IMR-90 (cell line): ENCODE measurements at regions not wholly inside any gene's neighbourhood (a gene's known extent, or its start where the extent isn't known, plus 50 kb on each side); places are given as distances from the start of the nearest gene placed in this dataset.

Experiments
- ATAC-seq: fragments of 200-7000 bp; cut with Tn5 transposase; 2 replicates; pipeline ENCODE4 v1.9.1; 2020; ENCODE audit warnings: low read depth, mild to moderate bottlenecking, moderate library complexity
- BruUV-seq: library from RNA; stranded (reverse); fragments of 400-500 nt; replicated peaks from 2 replicates; lab custom pipeline; 2021; lab: Mats Ljungman, UMichigan
- CTCF ChIA-PET: fragments of 300-600 bp; formaldehyde crosslinking; extraction: SDS; loops from one replicate; lab custom pipeline; 2021; ENCODE audit warnings: antibody characterized with exemption; lab: Yijun Ruan, JAX
- POLR2A ChIA-PET: fragments of 300-600 bp; sonication (Branson Sonifier 250); formaldehyde crosslinking; loops from one replicate; lab custom pipeline; 2022; ENCODE audit warnings: antibody characterized with exemption; ENCODE audit not compliant: unreplicated experiment; lab: Charles Lee
- DNase-seq: peaks from one replicate; pipeline ENCODE4 v3.0.0; 2013
- H2AFZ ChIP-seq: replicated peaks from 2 replicates; pipeline ENCODE3; 2013; ENCODE audit warnings: low read length, mild to moderate bottlenecking; ENCODE audit not compliant: poor library complexity
- H2AK5ac ChIP-seq: 2 replicates; pipeline ENCODE4 v1.6.1; 2013; ENCODE audit warnings: low read depth, low read length, inconsistent platforms
- H2AK9ac ChIP-seq: replicated peaks from 2 replicates; pipeline ENCODE3; 2013; ENCODE audit warnings: mild to moderate bottlenecking, low read depth, low read length, moderate library complexity; ENCODE audit not compliant: poor library complexity
- H2BK120ac ChIP-seq: 2 replicates; pipeline ENCODE4 v1.6.1; 2013; ENCODE audit warnings: low read depth, low read length, inconsistent platforms
- H2BK15ac ChIP-seq: 3 replicates; pipeline ENCODE4 v1.6.1; 2013; ENCODE audit warnings: low read depth, low read length, inconsistent platforms
- H2BK20ac ChIP-seq: 2 replicates; pipeline ENCODE4 v1.6.1; 2013; ENCODE audit warnings: low read depth, mild to moderate bottlenecking, inconsistent platforms, low read length, moderate library complexity
- H2BK5ac ChIP-seq: 2 replicates; pipeline ENCODE4 v1.6.1; 2013; ENCODE audit warnings: mild to moderate bottlenecking, low read depth, low read length, inconsistent platforms; ENCODE audit not compliant: poor library complexity, severe bottlenecking
- H3K14ac ChIP-seq: replicated peaks from 2 replicates; pipeline ENCODE4 v1.6.1; 2013; ENCODE audit warnings: low read depth, low read length, inconsistent platforms
- H3K18ac ChIP-seq: 2 replicates; pipeline ENCODE4 v1.6.1; 2013; ENCODE audit warnings: low read depth, low read length, control low read depth
- H3K23ac ChIP-seq: 2 replicates; pipeline ENCODE4 v1.6.1; 2013; ENCODE audit warnings: low read depth, low read length, inconsistent platforms
- H3K27ac ChIP-seq: 2 replicates; pipeline ENCODE4 v1.5.1; 2013; ENCODE audit warnings: mild to moderate bottlenecking, control low read depth, low read length; ENCODE audit not compliant: insufficient read depth
- H3K27me3 ChIP-seq: 2 replicates; pipeline ENCODE4 v1.6.1; 2013; ENCODE audit warnings: low read length; ENCODE audit not compliant: control insufficient read depth, insufficient read depth
- H3K36me3 ChIP-seq: 2 replicates; pipeline ENCODE4 v1.6.1; 2013; ENCODE audit warnings: low read length, mixed read lengths; ENCODE audit not compliant: control insufficient read depth, insufficient read depth
- H3K4ac ChIP-seq: 2 replicates; pipeline ENCODE4 v1.6.1; 2013; ENCODE audit warnings: low read depth, low read length, inconsistent platforms
- H3K4me1 ChIP-seq: 2 replicates; pipeline ENCODE4 v1.6.1; 2013; ENCODE audit warnings: low read length, mixed read lengths; ENCODE audit not compliant: control insufficient read depth, insufficient read depth
- H3K4me2 ChIP-seq: 2 replicates; pipeline ENCODE4 v1.6.1; 2013; ENCODE audit warnings: low read depth, mild to moderate bottlenecking, control low read depth, low read length, moderate library complexity
- H3K4me3 ChIP-seq: 2 replicates; pipeline ENCODE4 v1.5.1; 2013; ENCODE audit warnings: low read depth, mild to moderate bottlenecking, control low read depth, low read length, moderate library complexity; ENCODE audit not compliant: insufficient read depth
- H3K56ac ChIP-seq: 2 replicates; pipeline ENCODE4 v1.6.1; 2013; ENCODE audit warnings: low read length, inconsistent platforms; ENCODE audit not compliant: insufficient read depth; ENCODE audit errors: extremely low read depth
- H3K79me1 ChIP-seq, 2 experiments: 2 replicates each; pipeline ENCODE4 v1.6.1; 2013; ENCODE audit warnings: low read length in 2 of 2, inconsistent platforms in 1 of 2, low read depth in 1 of 2
- H3K9ac ChIP-seq: 2 replicates; pipeline ENCODE4 v1.6.1; 2013; ENCODE audit warnings: low read depth, low read length, control low read depth
- H3K9me1 ChIP-seq: 2 replicates; pipeline ENCODE4 v1.6.1; 2013; ENCODE audit warnings: low read length, inconsistent platforms; ENCODE audit not compliant: insufficient read depth
- H3K9me3 ChIP-seq: 2 replicates; pipeline ENCODE4 v1.6.1; 2013; ENCODE audit warnings: low read length; ENCODE audit not compliant: control insufficient read depth, insufficient read depth
- H4K20me1 ChIP-seq: 2 replicates; pipeline ENCODE4 v1.6.1; 2013; ENCODE audit warnings: low read length, inconsistent platforms; ENCODE audit not compliant: insufficient read depth
- H4K5ac ChIP-seq: 2 replicates; pipeline ENCODE4 v1.6.1; 2013; ENCODE audit warnings: mild to moderate bottlenecking, low read depth, low read length, control low read depth
- H4K8ac ChIP-seq, 2 experiments: 2 replicates each; pipeline ENCODE4 v1.6.1; 2013; ENCODE audit warnings: low read depth in 2 of 2, low read length in 2 of 2, control low read depth in 1 of 2, inconsistent platforms in 1 of 2
- H4K91ac ChIP-seq: 2 replicates; pipeline ENCODE4 v1.6.1; 2013; ENCODE audit warnings: low read depth, low read length, inconsistent platforms; ENCODE audit not compliant: insufficient read depth
- BHLHE40 ChIP-seq: fragments of 150-350 bp; IDR thresholded peaks from 2 replicates; pipeline ENCODE4 v1.6.1; 2016; ENCODE audit warnings: mild to moderate bottlenecking, low read depth, low read length
- CHD1 ChIP-seq: IDR thresholded peaks from 2 replicates; pipeline ENCODE4 v1.6.1; 2012; ENCODE audit warnings: low read depth, low read length, improper control_type of control experiment
- FOS ChIP-seq: fragments of 150-350 bp; IDR thresholded peaks from 2 replicates; pipeline ENCODE4 v1.6.1; 2016; ENCODE audit warnings: low read depth, low read length
- RFX5 ChIP-seq: IDR thresholded peaks from 2 replicates; pipeline ENCODE4 v1.8.0; 2012; ENCODE audit warnings: low read depth, mild to moderate bottlenecking, low read length, moderate library complexity
- SMC3 ChIP-seq: fragments of 150-350 bp; IDR thresholded peaks from 2 replicates; pipeline ENCODE4 v1.6.1; 2016; ENCODE audit warnings: low read depth, mild to moderate bottlenecking, antibody characterized with exemption, low read length, moderate library complexity
- WGBS, 2 experiments: methylation state at CpG; one replicate each; pipeline versions ENCODE4 v1.1.5 to v1.1.7; 2013; ENCODE audit warnings: missing lambda C conversion rate in 2 of 2; ENCODE audit not compliant: insufficient read length in 1 of 2; ENCODE audit errors: extremely low coverage in 2 of 2; 5-methylcytosine and 5-hydroxymethylcytosine counted together
- dilution Hi-C: fragments of 300-500 bp; cut with HindIII; formaldehyde crosslinking; loops from one replicate; pipeline ENCODE4 v1.14.3; 2018; ENCODE audit warnings: low sequenced_read_pairs; ENCODE audit not compliant: unreplicated experiment
- in situ Hi-C: fragments of 300-500 bp; cut with MboI; formaldehyde crosslinking; loops from 3 replicates; pipeline ENCODE4 v1.14.3; 2019; ENCODE audit warnings: low sequenced_read_pairs, inconsistent platforms, mixed read lengths
- intact Hi-C: fragments of 100-400 bp; cut with micrococcal nuclease; formaldehyde crosslinking; loops from 2 replicates; pipeline ENCODE4 v1.10.0; 2022
- TF ChIP-seq, protein P1 (sequence below): fragments of 150-350 bp; IDR thresholded peaks from 2 replicates; pipeline ENCODE4 v1.6.1; 2016; ENCODE audit warnings: low read depth, mild to moderate bottlenecking, low read length, moderate library complexity, borderline replicate concordance
- TF ChIP-seq, protein P2 (sequence below): conservative IDR thresholded peaks from 2 replicates; pipeline ENCODE4 v1.5.1; 2012; ENCODE audit warnings: mild to moderate bottlenecking, low read depth, low read length, improper control_type of control experiment

DNA sequence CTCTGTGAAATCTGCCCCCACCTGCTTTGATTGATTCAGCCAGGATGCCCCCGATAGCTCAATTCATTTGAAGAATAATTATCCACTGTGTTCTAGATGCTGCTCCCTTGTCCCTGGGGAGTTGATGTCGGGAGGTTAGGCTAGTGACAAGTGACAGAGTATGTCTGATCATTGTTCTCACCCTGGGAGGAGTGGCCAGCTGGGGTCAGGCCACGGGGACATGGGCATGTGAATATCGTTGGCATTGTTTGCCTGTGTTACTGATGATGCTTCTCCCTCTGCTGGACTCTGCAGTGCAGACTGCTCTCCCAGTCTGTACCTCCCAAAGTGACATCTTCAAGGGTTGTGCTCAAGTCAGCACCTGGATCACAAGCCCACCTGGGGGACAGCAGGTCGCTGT is 89.9 kb upstream of the C16orf82 start:
- Histone ChIP-seq H2BK120ac (peak overlapping the region; percentile 12), H2BK20ac (peak overlapping the region; percentile 76), H3K79me1 (peaks cover 0 to 3% of the 10 kb centered on the region in 2 experiments; a peak in 1 of 4 replicates), H3K18ac (no peak overlapping the region), H3K14ac (no peak overlapping the region; the same call in 1 of the 2 replicates), H3K4ac (no peak overlapping the region), H2BK5ac (no peak overlapping the region), H4K20me1 (no peaks in the 10 kb centered on the region), H4K5ac (no peak overlapping the region), H3K23ac (no peak overlapping the region), H4K91ac (peak overlapping the region; percentile 36; the same call in 1 of the 2 replicates), H3K9me1 (peaks cover 12% of the 10 kb centered on the region), H3K56ac (no peak overlapping the region; the same call in 1 of the 2 replicates), H2BK15ac (peak overlapping the region; percentile 0; the same call in 1 of the 3 replicates), H2AK9ac (peak overlapping the region; percentile 47), H3K9me3 (no peaks in the 10 kb centered on the region), H3K4me1 (peaks cover 9% of the 10 kb centered on the region), H3K9ac (no peak overlapping the region), H3K36me3 (no peaks in the 10 kb centered on the region), H2AFZ (peak overlapping the region; percentile 18), H4K8ac (0 out of 4 replicates have a peak overlapping the region, but pooled peaks of 1 of the 2 experiments have one; percentile 20), H2AK5ac (peak overlapping the region; percentile 79), H3K4me2 (no peak overlapping the region), H3K27ac (no peak overlapping the region), H3K4me3 (no peak overlapping the region), H3K27me3 (no peaks in the 10 kb centered on the region)
- no peak for DNase-seq
- no peak for TF ChIP-seq BHLHE40
- TF ChIP-seq, protein P1, sequence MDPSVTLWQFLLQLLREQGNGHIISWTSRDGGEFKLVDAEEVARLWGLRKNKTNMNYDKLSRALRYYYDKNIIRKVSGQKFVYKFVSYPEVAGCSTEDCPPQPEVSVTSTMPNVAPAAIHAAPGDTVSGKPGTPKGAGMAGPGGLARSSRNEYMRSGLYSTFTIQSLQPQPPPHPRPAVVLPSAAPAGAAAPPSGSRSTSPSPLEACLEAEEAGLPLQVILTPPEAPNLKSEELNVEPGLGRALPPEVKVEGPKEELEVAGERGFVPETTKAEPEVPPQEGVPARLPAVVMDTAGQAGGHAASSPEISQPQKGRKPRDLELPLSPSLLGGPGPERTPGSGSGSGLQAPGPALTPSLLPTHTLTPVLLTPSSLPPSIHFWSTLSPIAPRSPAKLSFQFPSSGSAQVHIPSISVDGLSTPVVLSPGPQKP: no peak
- no peak for TF ChIP-seq CHD1
- TF ChIP-seq, protein P2, sequence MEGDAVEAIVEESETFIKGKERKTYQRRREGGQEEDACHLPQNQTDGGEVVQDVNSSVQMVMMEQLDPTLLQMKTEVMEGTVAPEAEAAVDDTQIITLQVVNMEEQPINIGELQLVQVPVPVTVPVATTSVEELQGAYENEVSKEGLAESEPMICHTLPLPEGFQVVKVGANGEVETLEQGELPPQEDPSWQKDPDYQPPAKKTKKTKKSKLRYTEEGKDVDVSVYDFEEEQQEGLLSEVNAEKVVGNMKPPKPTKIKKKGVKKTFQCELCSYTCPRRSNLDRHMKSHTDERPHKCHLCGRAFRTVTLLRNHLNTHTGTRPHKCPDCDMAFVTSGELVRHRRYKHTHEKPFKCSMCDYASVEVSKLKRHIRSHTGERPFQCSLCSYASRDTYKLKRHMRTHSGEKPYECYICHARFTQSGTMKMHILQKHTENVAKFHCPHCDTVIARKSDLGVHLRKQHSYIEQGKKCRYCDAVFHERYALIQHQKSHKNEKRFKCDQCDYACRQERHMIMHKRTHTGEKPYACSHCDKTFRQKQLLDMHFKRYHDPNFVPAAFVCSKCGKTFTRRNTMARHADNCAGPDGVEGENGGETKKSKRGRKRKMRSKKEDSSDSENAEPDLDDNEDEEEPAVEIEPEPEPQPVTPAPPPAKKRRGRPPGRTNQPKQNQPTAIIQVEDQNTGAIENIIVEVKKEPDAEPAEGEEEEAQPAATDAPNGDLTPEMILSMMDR: no peak
- TF ChIP-seq SMC3: no peak
- no peak for TF ChIP-seq FOS
- no peak for TF ChIP-seq RFX5
- 83% methylated on average over 1 of the region's 5 CpGs; no CpG with 5 or more reads in 1 of the 2 experiments for WGBS, 2 experiments
- CTCF ChIA-PET: no interaction called here
- POLR2A ChIA-PET: no interaction called here
- intact Hi-C loops (no loop called here), dilution Hi-C loops (no loop called here), in situ Hi-C loops (no loop called here)
- BruUV-seq: no TSS peak
- ATAC-seq: no peak
